NCI-H524 (cell line): ENCODE measurements at regions not wholly inside any gene's neighbourhood (a gene's known extent, or its start where the extent isn't known, plus 50 kb on each side); places are given as distances from the start of the nearest gene placed in this dataset.

Experiments
- DNase-seq, 2 experiments: peaks; one replicate each; lab custom pipeline; 2025; lab: John Stamatoyannopoulos, UW

GRCh38 chr18:46321955-46322354 lies 217.8 kb downstream of the HAUS1 start:
- DNase-seq = no peak

GRCh38 chr18:46322411-46322891 lies 218.3 kb downstream of the HAUS1 start:
- DNase-seq = no peak

GRCh38 chr18:46322941-46323340 lies 218.8 kb downstream of the HAUS1 start:
- no peak for DNase-seq

GRCh38 chr18:46324087-46324955 lies 220.1 kb downstream of the HAUS1 start:
- DNase-seq = peak; percentile 2 to 40

GRCh38 chr18:46325895-46326294 lies 221.7 kb downstream of the HAUS1 start:
- DNase-seq = no peak

- DNase-seq = no peak
These were observed 225.6 kb downstream of the HAUS1 start for GRCh38 chr18:46329736-46330246.

GRCh38 chr18:46331316-46331715 lies 227.1 kb downstream of the HAUS1 start:
- DNase-seq = no peak

- no peak for DNase-seq
These were observed 228.2 kb downstream of the HAUS1 start for GRCh38 chr18:46332286-46332801.

- DNase-seq = no peak
These were observed 228.7 kb downstream of the HAUS1 start for GRCh38 chr18:46332921-46333341.

- peak; percentile 72 to 82 for DNase-seq
These were observed 229.4 kb downstream of the HAUS1 start for GRCh38 chr18:46333431-46334135.

GRCh38 chr18:46334868-46335281 lies 230.7 kb downstream of the HAUS1 start:
- DNase-seq = peak; percentile 55 to 56

- DNase-seq = peak; percentile 54 to 63
These were observed 231.4 kb downstream of the HAUS1 start for GRCh38 chr18:46335534-46336101.

GRCh38 chr18:46336278-46337111 lies 232.3 kb downstream of the HAUS1 start:
- peak; percentile 17 to 51 for DNase-seq

- peak in 1 of 2 experiments; percentile 53 for DNase-seq
These were observed 233.1 kb downstream of the HAUS1 start for GRCh38 chr18:46337271-46337670.

GRCh38 chr18:46338205-46338604 lies 234.0 kb downstream of the HAUS1 start:
- peak; percentile 65 to 85 for DNase-seq

- peak in 1 of 2 experiments; percentile 20 for DNase-seq
These were observed 234.6 kb downstream of the HAUS1 start for GRCh38 chr18:46338766-46339165.

- DNase-seq = no peak
These were observed 236.5 kb downstream of the HAUS1 start for GRCh38 chr18:46340716-46341115.

GRCh38 chr18:46341986-46342525 lies 237.9 kb downstream of the HAUS1 start:
- no peak for DNase-seq

GRCh38 chr18:46343456-46343855 lies 239.3 kb downstream of the HAUS1 start:
- DNase-seq = no peak

GRCh38 chr18:46343931-46344372 lies 239.8 kb downstream of the HAUS1 start:
- peak in 1 of 2 experiments; percentile 33 for DNase-seq
